ENCODE measurements at regions not wholly inside any gene's neighbourhood (a gene's known extent, or its start where the extent isn't known, plus 50 kb on each side); places are given as distances from the start of the nearest gene placed in this dataset.

DNA sequence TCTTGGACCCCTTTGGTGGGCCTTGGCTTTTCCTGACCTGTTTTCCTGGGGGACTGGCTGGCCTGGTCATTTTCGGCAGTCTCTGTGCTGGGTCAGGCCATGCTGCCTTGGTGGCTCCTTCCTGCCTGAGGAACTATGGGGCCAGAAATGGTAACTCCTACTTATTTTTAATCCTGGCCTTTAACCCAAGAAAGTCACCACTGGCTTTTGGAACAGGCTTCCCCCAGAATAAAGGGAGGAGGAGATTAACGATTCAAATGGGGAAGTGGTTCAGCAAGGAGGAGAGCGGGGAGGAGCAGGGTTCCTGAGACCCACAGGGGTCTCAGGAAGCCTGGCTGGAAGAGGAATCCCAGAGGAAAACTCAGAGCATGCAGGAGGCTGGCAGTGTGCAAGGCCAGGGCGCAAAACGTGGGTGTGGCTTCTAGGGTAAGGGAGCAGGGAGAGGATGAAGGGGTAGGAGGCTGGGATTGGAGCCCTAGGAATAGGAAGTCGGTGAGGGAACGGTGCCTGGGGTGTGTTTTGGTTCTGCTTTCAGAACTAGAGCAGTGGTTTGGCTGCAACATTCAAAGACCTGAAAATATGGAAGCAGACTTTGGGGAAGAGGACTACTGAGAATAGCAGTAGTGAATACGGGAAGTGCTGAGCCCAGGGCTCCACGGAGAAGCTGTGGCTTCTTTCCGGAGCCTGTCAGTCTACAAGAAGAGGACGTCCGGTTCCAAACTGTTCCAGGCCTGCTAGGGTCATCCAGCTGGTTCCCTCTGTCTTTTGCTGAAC, 271.1 kb upstream of the KLF4 start:
- FAIRE-seq, result no peak
- H3K9ac ChIP-seq (replicated peaks; ENCODE audit: extremely low read depth, insufficient read depth, low read length), result no peak overlapping the region
- peaks cover 8% of the 10 kb centered on the region for H3K4me1 ChIP-seq (ENCODE audit: control insufficient read depth, extremely low read depth, insufficient read depth, low read length)
- H3K79me2 ChIP-seq (ENCODE audit: control insufficient read depth, insufficient read depth, low read length), result no peaks in the 10 kb centered on the region
- H2AFZ ChIP-seq (ENCODE audit: low read depth, low read length), result no peak overlapping the region
- no peak overlapping the region for H3K27ac ChIP-seq (ENCODE audit: insufficient read depth, low read depth, low read length)
- H3K27me3 ChIP-seq (ENCODE audit: control insufficient read depth in 2 of 2, insufficient read depth in 2 of 2, low read length in 2 of 2), result no peaks in the 10 kb centered on the region
- POLR2A ChIA-PET, result no interaction called here
- no peaks in the 10 kb centered on the region for H4K20me1 ChIP-seq (replicated peaks; ENCODE audit: control insufficient read depth, extremely low read depth, insufficient read depth, low read length)
- BruUV-seq (replicated peaks), result no TSS peak
- DNase-seq (ENCODE audit: low read depth, low spot score), result no peak
- H3K9me1 ChIP-seq (replicated peaks; ENCODE audit: control insufficient read depth, extremely low read depth, insufficient read depth, low read length), result no peaks in the 10 kb centered on the region
- dilution Hi-C loops (cut with MboI; ENCODE audit: extremely low pct_ligation_motif_present, low sequenced_read_pairs), result no loop called here
- intact Hi-C loops (cut with micrococcal nuclease), result no loop called here
- TF ChIP-seq MYC (IDR thresholded peaks at IDR 0.05; ENCODE audit: low read depth, low read length), result no peak
- no peak for TF ChIP-seq POLR2A (IDR thresholded peaks at IDR 0.05; ENCODE audit: low read depth, low read length)
- TF ChIP-seq EZH2 (IDR thresholded peaks at IDR 0.05; ENCODE audit: borderline replicate concordance, low read depth, low read length, severe bottlenecking), result no peak
- no peak for TF ChIP-seq GATA2 (IDR thresholded peaks at IDR 0.05; ENCODE audit: insufficient read depth, insufficient read length, low read depth, low read length)
- TF ChIP-seq, protein P1, sequence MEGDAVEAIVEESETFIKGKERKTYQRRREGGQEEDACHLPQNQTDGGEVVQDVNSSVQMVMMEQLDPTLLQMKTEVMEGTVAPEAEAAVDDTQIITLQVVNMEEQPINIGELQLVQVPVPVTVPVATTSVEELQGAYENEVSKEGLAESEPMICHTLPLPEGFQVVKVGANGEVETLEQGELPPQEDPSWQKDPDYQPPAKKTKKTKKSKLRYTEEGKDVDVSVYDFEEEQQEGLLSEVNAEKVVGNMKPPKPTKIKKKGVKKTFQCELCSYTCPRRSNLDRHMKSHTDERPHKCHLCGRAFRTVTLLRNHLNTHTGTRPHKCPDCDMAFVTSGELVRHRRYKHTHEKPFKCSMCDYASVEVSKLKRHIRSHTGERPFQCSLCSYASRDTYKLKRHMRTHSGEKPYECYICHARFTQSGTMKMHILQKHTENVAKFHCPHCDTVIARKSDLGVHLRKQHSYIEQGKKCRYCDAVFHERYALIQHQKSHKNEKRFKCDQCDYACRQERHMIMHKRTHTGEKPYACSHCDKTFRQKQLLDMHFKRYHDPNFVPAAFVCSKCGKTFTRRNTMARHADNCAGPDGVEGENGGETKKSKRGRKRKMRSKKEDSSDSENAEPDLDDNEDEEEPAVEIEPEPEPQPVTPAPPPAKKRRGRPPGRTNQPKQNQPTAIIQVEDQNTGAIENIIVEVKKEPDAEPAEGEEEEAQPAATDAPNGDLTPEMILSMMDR (IDR thresholded peaks at IDR 0.05; ENCODE audit: extremely low read depth in 1 of 2, insufficient read depth in 1 of 2, low read depth in 1 of 2, low read length in 2 of 2), result no peak
- TF ChIP-seq, protein P2, sequence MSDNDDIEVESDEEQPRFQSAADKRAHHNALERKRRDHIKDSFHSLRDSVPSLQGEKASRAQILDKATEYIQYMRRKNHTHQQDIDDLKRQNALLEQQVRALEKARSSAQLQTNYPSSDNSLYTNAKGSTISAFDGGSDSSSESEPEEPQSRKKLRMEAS (IDR thresholded peaks at IDR 0.05; ENCODE audit: insufficient read depth, insufficient read length), result no peak
- no peak for TF ChIP-seq POLR2AphosphoS5 (IDR thresholded peaks at IDR 0.05; ENCODE audit: insufficient read depth, low read depth, low read length)
- H3K4me3 ChIP-seq (replicated peaks in 1 of 3; ENCODE audit: insufficient read depth in 1 of 3, low read depth in 1 of 3, low read length in 3 of 3), result no peak overlapping the region
- no peaks in the 10 kb centered on the region for H3K9me3 ChIP-seq (replicated peaks; ENCODE audit: control insufficient read depth, insufficient read depth, low read length)
- no peak overlapping the region for H3K4me2 ChIP-seq (ENCODE audit: insufficient read depth, low read length)
- CTCF ChIA-PET, result no interaction called here
- no peaks in the 10 kb centered on the region for H3K36me3 ChIP-seq (ENCODE audit: control insufficient read depth in 2 of 2, extremely low read depth in 1 of 2, insufficient read depth in 2 of 2, low read length in 2 of 2)

Measured in endothelial cell of umbilical vein (primary cell).